ENCODE measurements at regions not wholly inside any gene's neighbourhood (a gene's known extent, or its start where the extent isn't known, plus 50 kb on each side); places are given as distances from the start of the nearest gene placed in this dataset.

GRCh38 chr20:40776466-40777457 is 87.7 kb upstream of the MAFB start:
- Histone ChIP-seq H3K27me3 (replicated peaks; ENCODE audit: insufficient read depth, low read depth, low read length, poor library complexity) (peaks cover 31% of the 10 kb centered on the region), H3K36me3 (ENCODE audit: insufficient read depth, low read length, poor library complexity, severe bottlenecking) (no peaks in the 10 kb centered on the region), H3K9me3 (ENCODE audit: low read depth, low read length, poor library complexity, severe bottlenecking) (no peaks in the 10 kb centered on the region), H3K4me3 (ENCODE audit: low read depth, low read length, poor library complexity, severe bottlenecking) (no peak overlapping the region), H3K27ac (ENCODE audit: low read depth, low read length, poor library complexity, severe bottlenecking) (no peak overlapping the region), H3K4me1 (ENCODE audit: insufficient read depth, low read length, poor library complexity, severe bottlenecking) (no peaks in the 10 kb centered on the region)
- intact Hi-C loops (cut with micrococcal nuclease; ENCODE audit: unreplicated experiment): no loop called here
- no TSS peak for BruUV-seq (replicated peaks)
- TF ChIP-seq CTCF (conservative IDR thresholded peaks at IDR 0.05; ENCODE audit: low read depth, low read length): no peak
- TF ChIP-seq EZH2 (IDR thresholded peaks at IDR 0.05; ENCODE audit: borderline replicate concordance, low read depth, low read length, poor library complexity, severe bottlenecking): no peak
- ChIA-PET CTCF (no interaction called here), POLR2A (ENCODE audit: low non-redundant PET) (no interaction called here)
- peak; percentile 13 for DNase-seq (ENCODE audit: low spot score)

DNA sequence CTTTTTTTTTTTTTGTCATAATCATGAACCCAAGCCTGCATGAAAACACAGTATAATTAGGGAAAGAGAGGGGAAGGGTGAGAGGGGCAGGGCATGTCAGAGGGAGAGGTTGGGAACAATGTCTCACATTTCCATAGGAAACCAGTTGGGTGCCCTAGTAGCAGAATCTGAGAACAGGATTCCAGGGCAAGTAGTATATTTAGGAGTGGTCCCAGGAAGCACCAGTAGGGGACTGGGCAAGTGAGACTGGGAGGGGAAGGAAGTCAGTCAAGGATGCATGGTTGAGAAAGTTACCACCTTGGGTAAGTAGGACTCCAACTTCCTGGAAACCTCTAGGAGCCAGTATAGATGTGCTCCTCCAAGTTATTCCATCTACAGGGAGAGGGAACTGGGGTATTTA is 88.6 kb upstream of the MAFB start:
- no peak for DNase-seq (ENCODE audit: low spot score)
- H3K4me3 ChIP-seq (ENCODE audit: low read depth, low read length, poor library complexity, severe bottlenecking): no peak overlapping the region
- no peaks in the 10 kb centered on the region for H3K9me3 ChIP-seq (ENCODE audit: low read depth, low read length, poor library complexity, severe bottlenecking)
- H3K27me3 ChIP-seq (replicated peaks; ENCODE audit: insufficient read depth, low read depth, low read length, poor library complexity): peaks cover 39% of the 10 kb centered on the region
- TF ChIP-seq EZH2 (IDR thresholded peaks at IDR 0.05; ENCODE audit: borderline replicate concordance, low read depth, low read length, poor library complexity, severe bottlenecking): no peak
- no peak for TF ChIP-seq CTCF (conservative IDR thresholded peaks at IDR 0.05; ENCODE audit: low read depth, low read length)
- intact Hi-C loops (cut with micrococcal nuclease; ENCODE audit: unreplicated experiment): no loop called here
- CTCF ChIA-PET: no interaction called here
- POLR2A ChIA-PET (ENCODE audit: low non-redundant PET): no interaction called here
- BruUV-seq (replicated peaks): no TSS peak
- H3K27ac ChIP-seq (ENCODE audit: low read depth, low read length, poor library complexity, severe bottlenecking): no peak overlapping the region
- no peaks in the 10 kb centered on the region for H3K4me1 ChIP-seq (ENCODE audit: insufficient read depth, low read length, poor library complexity, severe bottlenecking)
- no peaks in the 10 kb centered on the region for H3K36me3 ChIP-seq (ENCODE audit: insufficient read depth, low read length, poor library complexity, severe bottlenecking)

DNA sequence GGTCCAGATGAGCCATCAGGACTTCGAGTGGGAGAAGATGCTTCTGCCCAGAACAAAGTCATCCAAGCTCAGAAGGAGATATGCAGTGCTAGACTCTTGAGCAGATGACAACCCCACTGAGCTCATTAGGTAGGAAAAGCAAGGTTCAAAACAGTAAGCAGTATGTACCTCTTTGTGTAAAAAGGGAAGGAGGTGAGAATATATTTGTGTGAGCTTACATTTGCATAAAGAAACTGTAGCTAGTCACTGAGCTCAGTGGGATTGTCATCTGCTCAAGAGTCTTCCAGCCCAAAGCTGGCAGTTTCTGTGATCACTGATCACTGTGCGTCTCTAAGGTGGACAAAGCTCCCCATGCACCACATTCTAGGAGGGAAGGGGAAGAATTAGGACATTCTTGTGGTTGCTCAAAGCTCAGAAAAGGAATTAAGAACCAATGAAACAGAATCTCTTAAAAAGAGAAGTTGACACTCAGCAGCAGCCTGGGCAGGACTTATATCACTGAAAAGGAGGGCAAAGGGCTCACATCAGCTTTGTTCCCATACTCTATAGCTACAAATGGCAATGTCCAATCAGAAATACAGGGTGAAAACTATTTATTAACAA is 90.0 kb upstream of the MAFB start:
- CTCF ChIA-PET: no interaction called here

More for the DNA sequence above, 90.0 kb upstream of the MAFB start:
- H3K36me3 ChIP-seq (ENCODE audit: insufficient read depth, low read length, poor library complexity, severe bottlenecking): no peaks in the 10 kb centered on the region
- no peaks in the 10 kb centered on the region for H3K4me1 ChIP-seq (ENCODE audit: insufficient read depth, low read length, poor library complexity, severe bottlenecking)
- BruUV-seq (replicated peaks): no TSS peak
- intact Hi-C loops (cut with micrococcal nuclease; ENCODE audit: unreplicated experiment): no loop called here
- TF ChIP-seq CTCF (conservative IDR thresholded peaks at IDR 0.05; ENCODE audit: low read depth, low read length) (no peak), EZH2 (IDR thresholded peaks at IDR 0.05; ENCODE audit: borderline replicate concordance, low read depth, low read length, poor library complexity, severe bottlenecking) (no peak)
- POLR2A ChIA-PET (ENCODE audit: low non-redundant PET): no interaction called here
- DNase-seq (ENCODE audit: low spot score): no peak
- H3K27me3 ChIP-seq (replicated peaks; ENCODE audit: insufficient read depth, low read depth, low read length, poor library complexity): peaks cover 49% of the 10 kb centered on the region
- no peaks in the 10 kb centered on the region for H3K9me3 ChIP-seq (ENCODE audit: low read depth, low read length, poor library complexity, severe bottlenecking)
- H3K4me3 ChIP-seq (ENCODE audit: low read depth, low read length, poor library complexity, severe bottlenecking): no peak overlapping the region
- H3K27ac ChIP-seq (ENCODE audit: low read depth, low read length, poor library complexity, severe bottlenecking): no peak overlapping the region

All from A673 (cell line).